ENCODE measurements at regions not wholly inside any gene's neighbourhood (a gene's known extent, or its start where the extent isn't known, plus 50 kb on each side); places are given as distances from the start of the nearest gene placed in this dataset.

DNA sequence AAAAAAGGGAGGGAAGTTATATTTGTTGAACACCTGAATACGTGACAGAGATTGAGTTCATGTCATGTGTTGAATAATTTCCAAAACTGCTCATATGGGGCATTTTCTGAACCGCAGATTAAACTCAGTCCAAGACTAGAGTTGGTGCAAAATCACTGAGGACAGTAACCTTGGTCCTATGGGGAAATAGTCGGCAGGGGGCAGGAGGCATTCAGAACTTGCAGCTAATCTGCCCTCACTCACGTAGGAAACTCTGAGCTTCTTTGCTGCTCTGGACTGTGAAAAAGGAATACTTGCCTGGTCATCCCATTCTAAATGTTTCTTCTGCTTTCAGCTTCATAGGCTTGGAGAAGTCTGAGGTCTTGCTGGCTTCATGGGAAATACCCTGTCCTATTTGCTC, 228.3 kb upstream of the ZP4 start:
- no peak overlapping the region for H3K4me3 Mint-ChIP-seq
- intact Hi-C loops (cut with micrococcal nuclease), result no loop called here

DNA sequence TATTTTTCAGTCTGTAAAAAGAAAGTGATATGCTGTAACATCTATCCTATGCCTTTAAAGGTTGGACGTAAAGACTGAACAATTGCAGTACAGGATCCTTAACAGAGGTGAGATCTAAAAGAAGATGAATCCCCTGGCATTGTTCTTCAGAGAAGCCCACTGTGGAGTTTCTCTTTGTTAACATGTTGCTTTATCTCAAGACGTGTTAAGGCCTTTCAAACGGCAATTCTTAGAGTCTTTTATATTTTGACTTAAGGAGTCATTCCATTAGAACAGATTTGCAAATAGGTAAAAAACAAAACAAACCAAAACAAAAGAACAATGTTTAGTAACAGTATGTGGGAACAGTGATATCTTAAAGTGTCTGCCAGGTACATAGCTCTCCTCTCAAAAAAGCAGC, 225.1 kb upstream of the ZP4 start:
- Mint-ChIP-seq H3K4me1 (ENCODE audit: low read depth) (no peaks in the 10 kb centered on the region), H3K4me3 (no peak overlapping the region), H3K36me3 (ENCODE audit: low read depth) (no peaks in the 10 kb centered on the region), H3K27me3 (ENCODE audit: insufficient read depth) (no peaks in the 10 kb centered on the region), H3K27ac (no peak overlapping the region), H3K9me3 (no peaks in the 10 kb centered on the region)
- intact Hi-C loops (cut with micrococcal nuclease), result no loop called here
- DNase-seq (ENCODE audit: low spot score), result no peak

More for the DNA sequence above, 228.3 kb upstream of the ZP4 start:
- H3K36me3 Mint-ChIP-seq (ENCODE audit: low read depth), result no peaks in the 10 kb centered on the region
- H3K27me3 Mint-ChIP-seq (ENCODE audit: insufficient read depth), result no peaks in the 10 kb centered on the region
- no peaks in the 10 kb centered on the region for H3K9me3 Mint-ChIP-seq
- no peak for DNase-seq (ENCODE audit: low spot score)
- no peak overlapping the region for H3K27ac Mint-ChIP-seq
- no peaks in the 10 kb centered on the region for H3K4me1 Mint-ChIP-seq (ENCODE audit: low read depth)

DNA sequence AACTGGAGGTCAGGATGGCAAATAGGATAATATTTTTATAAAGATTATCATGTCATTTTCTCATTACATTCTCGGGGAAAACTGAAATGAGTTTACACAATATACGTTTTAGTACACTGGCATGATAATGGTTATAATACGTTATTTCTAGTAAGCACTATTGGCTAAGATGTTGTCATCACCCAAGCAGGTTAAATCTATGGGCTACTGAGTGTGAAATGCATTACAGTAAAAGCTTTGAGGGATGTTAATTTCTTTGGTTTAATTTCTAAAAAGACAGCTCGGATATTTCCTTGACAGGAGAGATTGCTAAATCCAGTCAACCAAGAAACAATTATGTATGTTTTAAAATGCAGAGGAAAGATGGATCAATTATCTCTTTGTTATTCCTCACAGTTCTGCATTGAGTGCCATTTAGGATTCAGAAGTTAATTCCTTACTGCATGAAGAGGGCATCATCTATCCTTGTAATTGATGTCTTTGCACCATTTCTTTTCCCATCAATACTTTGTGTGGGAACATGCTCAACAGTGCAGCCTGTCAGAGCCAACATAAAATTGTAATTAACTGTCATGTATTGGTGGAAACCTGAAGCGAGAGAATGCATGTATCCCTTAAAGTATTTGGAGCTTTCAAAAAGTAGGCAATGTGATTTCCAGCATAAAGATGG, 222.4 kb upstream of the ZP4 start:
- no peak overlapping the region for H3K4me3 Mint-ChIP-seq
- no peaks in the 10 kb centered on the region for H3K9me3 Mint-ChIP-seq
- intact Hi-C loops (cut with micrococcal nuclease), result no loop called here
- no peaks in the 10 kb centered on the region for H3K36me3 Mint-ChIP-seq (ENCODE audit: low read depth)
- H3K4me1 Mint-ChIP-seq (ENCODE audit: low read depth), result no peaks in the 10 kb centered on the region
- H3K27ac Mint-ChIP-seq, result no peak overlapping the region
- H3K27me3 Mint-ChIP-seq (ENCODE audit: insufficient read depth), result no peaks in the 10 kb centered on the region
- DNase-seq (ENCODE audit: low spot score), result no peak

DNA sequence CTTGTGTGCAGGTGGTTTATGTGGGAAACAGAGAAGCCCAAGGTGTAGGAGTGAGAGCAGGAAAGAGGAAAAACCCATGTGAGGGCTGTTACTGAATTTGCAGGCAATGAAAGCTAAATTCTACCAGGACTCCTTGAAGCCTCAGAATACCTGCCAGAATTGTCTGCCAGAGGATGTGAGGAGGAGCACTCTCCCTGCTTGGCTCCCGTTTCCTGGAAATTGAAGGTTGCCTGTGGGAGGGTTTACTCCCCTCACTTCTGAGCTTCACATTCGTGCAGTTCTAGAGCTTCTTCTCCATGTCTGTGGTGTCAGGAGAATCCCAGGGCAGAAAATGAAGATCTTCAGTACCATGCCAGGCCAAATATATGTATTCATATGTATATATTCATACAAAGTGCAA, 220.8 kb upstream of the ZP4 start:
- intact Hi-C loops (cut with micrococcal nuclease), result no loop called here
- Mint-ChIP-seq H3K36me3 (ENCODE audit: low read depth) (no peaks in the 10 kb centered on the region), H3K9me3 (no peaks in the 10 kb centered on the region), H3K27ac (no peak overlapping the region), H3K4me1 (ENCODE audit: low read depth) (no peaks in the 10 kb centered on the region), H3K4me3 (no peak overlapping the region), H3K27me3 (ENCODE audit: insufficient read depth) (no peaks in the 10 kb centered on the region)
- DNase-seq (ENCODE audit: low spot score), result no peak

DNA sequence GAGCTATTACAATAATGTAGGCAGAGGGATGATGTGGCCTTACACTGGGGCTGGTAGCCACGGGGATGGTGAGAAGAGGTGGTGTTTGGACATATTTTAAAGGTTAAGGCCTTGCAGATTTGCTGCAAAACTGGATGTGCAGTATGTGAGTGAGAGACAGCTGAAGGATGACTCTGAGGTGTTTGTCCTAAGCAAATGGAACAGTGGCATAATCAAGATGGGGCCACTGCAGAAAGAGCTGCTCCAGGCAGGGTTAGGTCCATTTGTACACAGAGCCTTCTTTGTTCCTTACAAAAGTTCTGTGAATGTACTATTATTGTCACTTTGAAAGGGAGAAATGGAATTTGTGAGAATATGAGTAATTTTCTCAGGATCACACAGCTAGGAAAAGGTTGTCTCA, 220.4 kb upstream of the ZP4 start:
- no peak overlapping the region for H3K27ac Mint-ChIP-seq
- no peaks in the 10 kb centered on the region for H3K9me3 Mint-ChIP-seq
- H3K36me3 Mint-ChIP-seq (ENCODE audit: low read depth), result no peaks in the 10 kb centered on the region
- no peaks in the 10 kb centered on the region for H3K4me1 Mint-ChIP-seq (ENCODE audit: low read depth)
- no peak overlapping the region for H3K4me3 Mint-ChIP-seq
- intact Hi-C loops (cut with micrococcal nuclease), result no loop called here
- H3K27me3 Mint-ChIP-seq (ENCODE audit: insufficient read depth), result no peaks in the 10 kb centered on the region
- DNase-seq (ENCODE audit: low spot score), result no peak

DNA sequence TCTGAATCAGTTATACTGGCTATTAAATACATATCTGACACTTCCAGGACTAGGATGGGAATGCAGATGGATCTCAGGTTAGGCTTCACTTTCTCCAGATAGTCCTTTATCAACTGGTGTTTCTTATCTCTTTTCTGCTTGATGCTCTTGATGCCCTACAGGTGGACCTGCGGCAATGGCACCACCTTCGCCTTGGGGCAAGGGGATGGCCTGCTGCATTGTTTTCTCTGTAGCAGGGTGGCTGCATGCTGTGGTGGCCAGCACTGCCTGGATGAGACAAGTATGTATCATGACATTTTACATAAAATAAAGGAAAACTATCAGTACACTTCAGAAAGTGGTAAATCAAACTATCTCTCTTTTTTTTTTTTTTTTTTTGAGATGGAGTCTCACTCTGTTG, 217.7 kb upstream of the ZP4 start:
- H3K36me3 Mint-ChIP-seq (ENCODE audit: low read depth), result no peaks in the 10 kb centered on the region
- intact Hi-C loops (cut with micrococcal nuclease), result no loop called here
- no peaks in the 10 kb centered on the region for H3K27me3 Mint-ChIP-seq (ENCODE audit: insufficient read depth)
- H3K27ac Mint-ChIP-seq, result no peak overlapping the region
- no peak overlapping the region for H3K4me3 Mint-ChIP-seq
- no peak for DNase-seq (ENCODE audit: low spot score)
- no peaks in the 10 kb centered on the region for H3K4me1 Mint-ChIP-seq (ENCODE audit: low read depth)
- no peaks in the 10 kb centered on the region for H3K9me3 Mint-ChIP-seq

DNA sequence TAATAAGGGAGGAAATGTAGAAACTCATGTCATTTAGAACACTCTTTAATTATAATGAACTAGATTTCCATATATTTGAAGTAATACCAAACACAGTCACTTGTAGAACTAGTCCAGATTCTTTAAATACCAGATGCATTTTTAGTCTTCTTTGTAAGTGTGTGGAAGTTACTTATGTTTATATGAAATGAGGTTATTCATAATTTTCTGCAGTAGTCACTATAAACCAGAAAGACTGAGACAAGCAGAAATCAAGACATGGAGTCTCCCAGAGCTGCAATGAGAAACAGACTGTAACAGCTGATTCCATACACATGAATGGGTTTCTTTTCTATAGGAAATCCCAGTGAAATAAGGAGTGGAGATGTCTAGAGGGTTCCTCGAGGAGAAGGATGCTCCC, 216.6 kb upstream of the ZP4 start:
- DNase-seq (ENCODE audit: low spot score), result no peak
- H3K27me3 Mint-ChIP-seq (ENCODE audit: insufficient read depth), result no peaks in the 10 kb centered on the region
- H3K4me3 Mint-ChIP-seq, result no peak overlapping the region
- no peaks in the 10 kb centered on the region for H3K4me1 Mint-ChIP-seq (ENCODE audit: low read depth)
- intact Hi-C loops (cut with micrococcal nuclease), result no loop called here
- no peaks in the 10 kb centered on the region for H3K36me3 Mint-ChIP-seq (ENCODE audit: low read depth)
- H3K27ac Mint-ChIP-seq, result no peak overlapping the region
- no peaks in the 10 kb centered on the region for H3K9me3 Mint-ChIP-seq

DNA sequence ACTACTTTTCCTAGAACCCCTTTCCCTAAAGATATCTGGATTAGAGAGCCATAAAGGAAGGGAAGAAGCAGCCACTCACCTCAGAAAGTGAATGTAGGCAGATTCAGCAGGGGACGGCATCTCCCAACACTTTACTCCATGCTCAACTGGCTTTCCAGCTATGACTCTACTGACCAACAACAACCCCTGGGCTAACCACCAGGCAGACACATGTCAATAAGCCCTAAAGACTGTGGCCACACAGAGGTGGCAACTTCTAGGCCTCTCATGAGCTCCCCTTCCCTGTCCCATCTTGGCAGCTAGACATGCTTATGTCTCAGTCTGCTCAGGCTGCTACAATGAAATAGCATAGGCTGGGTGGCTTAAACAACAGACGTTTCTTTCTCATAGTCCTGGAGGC, 214.0 kb upstream of the ZP4 start:
- peaks cover 4% of the 10 kb centered on the region for H3K9me3 Mint-ChIP-seq
- no peak overlapping the region for H3K27ac Mint-ChIP-seq
- no peak overlapping the region for H3K4me3 Mint-ChIP-seq
- no peaks in the 10 kb centered on the region for H3K36me3 Mint-ChIP-seq (ENCODE audit: low read depth)
- no peaks in the 10 kb centered on the region for H3K27me3 Mint-ChIP-seq (ENCODE audit: insufficient read depth)
- no peak for DNase-seq (ENCODE audit: low spot score)
- intact Hi-C loops (cut with micrococcal nuclease), result no loop called here
- H3K4me1 Mint-ChIP-seq (ENCODE audit: low read depth), result no peaks in the 10 kb centered on the region

DNA sequence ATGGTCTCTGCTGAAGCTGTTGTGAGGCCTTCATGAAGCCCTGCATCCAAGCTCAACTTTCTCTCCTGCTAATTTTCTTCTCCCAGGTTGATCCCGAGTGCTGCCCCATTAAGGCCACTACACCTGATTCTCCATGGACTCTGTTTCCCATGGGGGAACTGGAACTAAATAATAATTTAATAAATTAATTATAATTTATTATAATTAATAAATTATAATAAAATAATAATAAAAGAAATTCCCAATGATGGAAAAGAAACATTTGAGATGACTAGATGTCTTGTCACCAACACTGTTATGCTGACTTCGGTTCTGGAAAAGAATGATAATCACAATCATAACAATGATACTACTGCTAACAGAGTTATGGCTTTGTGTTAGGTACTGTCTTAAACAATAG, 211.2 kb upstream of the ZP4 start:
- intact Hi-C loops (cut with micrococcal nuclease), result no loop called here
- H3K27ac Mint-ChIP-seq, result no peak overlapping the region
- no peaks in the 10 kb centered on the region for H3K4me1 Mint-ChIP-seq (ENCODE audit: low read depth)
- DNase-seq (ENCODE audit: low spot score), result no peak
- no peak overlapping the region for H3K4me3 Mint-ChIP-seq
- peaks cover 14% of the 10 kb centered on the region for H3K9me3 Mint-ChIP-seq
- H3K27me3 Mint-ChIP-seq (ENCODE audit: insufficient read depth), result no peaks in the 10 kb centered on the region
- no peaks in the 10 kb centered on the region for H3K36me3 Mint-ChIP-seq (ENCODE audit: low read depth)

DNA sequence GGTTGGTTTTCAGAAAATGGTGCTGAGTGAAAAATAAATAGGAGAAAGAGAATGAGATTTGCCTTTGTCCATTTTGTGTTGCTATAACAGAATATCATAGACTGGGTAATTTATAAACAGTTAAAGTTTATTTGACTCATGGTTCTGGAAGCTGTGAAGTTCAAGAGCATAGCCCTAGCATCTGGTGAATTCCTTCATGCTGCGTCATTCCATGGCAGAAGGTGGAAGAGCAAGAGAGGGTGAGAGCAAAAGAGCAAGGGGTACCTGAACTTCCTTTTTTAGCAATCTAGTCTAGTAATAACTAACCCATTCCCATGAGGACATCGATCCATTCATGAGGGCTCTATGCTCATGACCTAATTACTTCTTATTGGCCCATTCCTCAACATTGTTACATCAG, 209.1 kb upstream of the ZP4 start:
- intact Hi-C loops (cut with micrococcal nuclease), result no loop called here
- Mint-ChIP-seq H3K27me3 (ENCODE audit: insufficient read depth) (no peaks in the 10 kb centered on the region), H3K4me1 (ENCODE audit: low read depth) (no peaks in the 10 kb centered on the region), H3K9me3 (peaks cover 14% of the 10 kb centered on the region), H3K36me3 (ENCODE audit: low read depth) (no peaks in the 10 kb centered on the region), H3K4me3 (no peak overlapping the region), H3K27ac (no peak overlapping the region)
- DNase-seq (ENCODE audit: low spot score), result no peak

DNA sequence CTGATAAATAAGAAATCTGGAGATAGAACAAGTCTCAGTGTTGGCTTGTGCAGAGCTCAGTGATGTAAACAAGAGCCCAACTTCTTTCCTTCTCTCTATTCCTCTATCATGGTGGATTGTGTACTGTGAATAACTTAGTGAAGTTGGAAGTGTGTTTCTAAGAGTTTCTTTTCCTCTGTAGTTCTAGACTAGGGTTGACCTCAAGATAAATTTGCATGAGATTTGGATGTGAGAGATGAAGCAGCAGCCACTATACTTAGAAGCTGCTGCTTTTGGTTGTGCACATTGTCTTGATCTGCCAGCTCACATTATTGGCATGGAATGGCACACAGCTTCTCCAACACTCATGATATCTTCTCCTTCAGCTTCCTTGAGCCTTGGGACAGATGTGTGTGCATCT, 198.9 kb upstream of the ZP4 start:
- no peak for DNase-seq (ENCODE audit: low spot score)
- Mint-ChIP-seq H3K4me1 (ENCODE audit: low read depth) (no peaks in the 10 kb centered on the region), H3K36me3 (ENCODE audit: low read depth) (no peaks in the 10 kb centered on the region), H3K4me3 (no peak overlapping the region), H3K9me3 (peaks cover 4% of the 10 kb centered on the region), H3K27ac (no peak overlapping the region), H3K27me3 (ENCODE audit: insufficient read depth) (no peaks in the 10 kb centered on the region)
- intact Hi-C loops (cut with micrococcal nuclease), result no loop called here

DNA sequence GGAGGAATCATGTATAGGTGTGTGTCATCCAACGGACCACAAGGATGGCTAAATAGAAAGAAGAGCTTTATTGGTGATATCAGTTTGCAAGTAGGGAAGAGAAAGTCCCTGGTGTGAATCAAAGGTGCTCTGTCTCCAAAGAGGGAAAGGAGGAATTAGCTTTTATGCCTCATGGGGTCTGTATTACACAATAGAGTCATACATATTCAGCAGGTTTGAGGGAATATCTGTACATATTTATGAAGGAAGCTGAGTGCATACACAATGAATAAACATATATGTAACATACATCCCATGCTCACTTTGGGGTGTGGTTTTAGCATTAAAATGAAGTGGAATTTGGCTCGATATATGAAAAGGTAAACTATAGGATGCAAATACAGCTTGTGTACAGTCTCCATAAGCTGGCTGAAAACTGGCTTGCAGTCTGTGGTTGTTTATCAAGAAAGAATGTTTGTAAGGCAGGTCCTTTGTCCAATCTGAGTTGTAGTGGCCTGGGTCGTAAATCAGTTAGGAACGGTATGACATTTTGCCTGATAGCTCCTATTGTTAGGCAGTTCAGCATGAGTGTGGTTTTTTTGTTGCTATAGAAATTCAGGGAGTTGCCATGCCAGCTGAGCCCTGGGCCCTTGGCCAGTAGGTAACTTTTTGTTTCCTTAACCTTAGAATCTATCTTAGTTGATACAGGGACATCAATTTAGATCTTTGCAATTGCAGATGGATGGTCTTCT, 198.0 kb upstream of the ZP4 start:
- no peak overlapping the region for H3K27ac Mint-ChIP-seq
- peaks cover 4% of the 10 kb centered on the region for H3K9me3 Mint-ChIP-seq
- H3K4me3 Mint-ChIP-seq, result no peak overlapping the region
- no peaks in the 10 kb centered on the region for H3K27me3 Mint-ChIP-seq (ENCODE audit: insufficient read depth)
- DNase-seq (ENCODE audit: low spot score), result no peak
- no peaks in the 10 kb centered on the region for H3K4me1 Mint-ChIP-seq (ENCODE audit: low read depth)
- no peaks in the 10 kb centered on the region for H3K36me3 Mint-ChIP-seq (ENCODE audit: low read depth)
- intact Hi-C loops (cut with micrococcal nuclease), result no loop called here

DNA sequence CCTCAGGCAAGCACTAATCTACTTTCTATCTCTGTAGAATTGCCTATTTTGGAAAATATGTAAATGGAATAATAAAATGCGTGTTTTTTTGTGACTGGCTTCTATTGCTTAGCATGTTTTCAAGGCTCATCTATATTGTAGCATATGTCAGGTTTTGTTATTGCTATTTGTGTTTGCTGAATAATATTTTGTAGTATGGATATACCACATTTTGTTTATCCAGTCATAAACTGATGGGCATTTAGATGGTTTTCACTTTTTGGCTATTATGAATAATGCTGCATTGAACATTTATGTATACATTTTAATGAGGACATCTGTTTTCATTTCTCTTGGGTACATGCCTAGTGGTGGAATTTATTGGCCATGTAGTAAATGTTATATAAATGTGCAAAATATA, 183.3 kb upstream of the ZP4 start:
- no peaks in the 10 kb centered on the region for H3K27me3 Mint-ChIP-seq (ENCODE audit: insufficient read depth)
- intact Hi-C loops (cut with micrococcal nuclease), result no loop called here

DNA sequence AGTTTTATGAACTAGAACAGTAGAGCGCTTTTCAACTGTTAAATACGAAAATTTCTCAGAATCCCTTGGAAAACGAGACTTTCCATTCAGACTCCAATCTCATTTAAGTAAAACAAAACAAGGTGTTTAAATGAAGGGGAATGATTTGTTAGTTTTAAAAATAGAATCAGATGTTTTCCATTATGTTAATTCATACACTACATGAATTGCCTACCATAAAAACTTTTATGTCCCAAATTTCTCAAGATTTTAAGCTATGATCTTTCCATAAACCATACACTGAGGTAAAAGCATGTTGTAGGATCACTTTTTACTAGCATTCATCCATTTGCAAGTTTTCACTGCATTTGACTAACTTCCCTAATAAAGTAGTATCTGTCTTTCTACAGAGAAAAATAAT, 180.3 kb upstream of the ZP4 start:
- DNase-seq (ENCODE audit: low spot score), result no peak
- no peaks in the 10 kb centered on the region for H3K9me3 Mint-ChIP-seq
- intact Hi-C loops (cut with micrococcal nuclease), result no loop called here
- H3K36me3 Mint-ChIP-seq (ENCODE audit: low read depth), result no peaks in the 10 kb centered on the region
- no peaks in the 10 kb centered on the region for H3K27me3 Mint-ChIP-seq (ENCODE audit: insufficient read depth)
- no peak overlapping the region for H3K4me3 Mint-ChIP-seq
- H3K27ac Mint-ChIP-seq, result no peak overlapping the region
- no peaks in the 10 kb centered on the region for H3K4me1 Mint-ChIP-seq (ENCODE audit: low read depth)

More for the DNA sequence above, 183.3 kb upstream of the ZP4 start:
- no peak for DNase-seq (ENCODE audit: low spot score)
- no peak overlapping the region for H3K4me3 Mint-ChIP-seq
- H3K4me1 Mint-ChIP-seq (ENCODE audit: low read depth), result no peaks in the 10 kb centered on the region
- H3K36me3 Mint-ChIP-seq (ENCODE audit: low read depth), result no peaks in the 10 kb centered on the region
- H3K9me3 Mint-ChIP-seq, result no peaks in the 10 kb centered on the region
- H3K27ac Mint-ChIP-seq, result no peak overlapping the region
